ENCODE measurements at regions not wholly inside any gene's neighbourhood (a gene's known extent, or its start where the extent isn't known, plus 50 kb on each side); places are given as distances from the start of the nearest gene placed in this dataset.

DNA sequence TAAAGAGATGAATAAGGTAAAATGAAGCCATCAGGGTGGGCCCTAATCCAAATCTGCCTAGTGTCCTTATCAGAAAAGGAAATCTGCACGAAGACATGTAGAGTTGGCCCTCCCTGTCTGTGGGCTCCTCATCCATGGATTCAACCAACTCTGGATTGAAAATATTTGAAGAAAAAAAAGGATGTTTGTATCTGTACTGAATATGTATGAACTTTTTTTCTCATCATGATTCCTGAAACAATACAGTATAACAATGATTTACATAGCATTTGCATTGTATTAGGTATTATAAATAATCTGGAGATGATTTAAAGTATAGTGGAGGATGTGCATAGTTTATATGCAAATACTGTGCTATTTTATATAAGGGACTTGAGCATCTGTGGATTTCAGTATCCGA, 59.0 kb upstream of the SMAD6 start:
- DNase-seq, result no peak
- Histone ChIP-seq H3K4me2 (no peak overlapping the region), H3K9ac (no peak overlapping the region), H3K4me3 (ENCODE audit: low read depth in 2 of 2, low read length in 1 of 2) (no peak overlapping the region), H3K27me3 (ENCODE audit: insufficient read depth) (no peaks in the 10 kb centered on the region), H3K9me2 (no peaks in the 10 kb centered on the region), H3K27ac (ENCODE audit: low read depth in 2 of 2, low read length in 1 of 2) (no peak overlapping the region), H4K20me1 (ENCODE audit: insufficient read depth) (no peaks in the 10 kb centered on the region), H3F3A (replicated peaks; ENCODE audit: insufficient read depth) (no peaks in the 10 kb centered on the region), H2AFZ (ENCODE audit: low read depth) (no peak overlapping the region), H3K36me3 (replicated peaks in 1 of 2; ENCODE audit: control insufficient read depth in 1 of 2, insufficient read depth in 2 of 2, low read length in 1 of 2) (no peaks in the 10 kb centered on the region), H3K79me2 (ENCODE audit: insufficient read depth) (no peaks in the 10 kb centered on the region), H3K4me1 (ENCODE audit: control insufficient read depth in 1 of 2, insufficient read depth in 2 of 2, low read depth in 1 of 2, low read length in 1 of 2) (peaks cover 9 to 16% of the 10 kb centered on the region in 2 experiments; a peak in 2 of 4 replicates), H3K9me3 (no peaks in the 10 kb centered on the region)
- no peak for TF ChIP-seq RFX5 (IDR thresholded peaks at IDR 0.05; ENCODE audit: low read length)
- TF ChIP-seq POLR2AphosphoS5 (IDR thresholded peaks at IDR 0.05; ENCODE audit: low read depth, low read length), result no peak
- TF ChIP-seq, protein P1, sequence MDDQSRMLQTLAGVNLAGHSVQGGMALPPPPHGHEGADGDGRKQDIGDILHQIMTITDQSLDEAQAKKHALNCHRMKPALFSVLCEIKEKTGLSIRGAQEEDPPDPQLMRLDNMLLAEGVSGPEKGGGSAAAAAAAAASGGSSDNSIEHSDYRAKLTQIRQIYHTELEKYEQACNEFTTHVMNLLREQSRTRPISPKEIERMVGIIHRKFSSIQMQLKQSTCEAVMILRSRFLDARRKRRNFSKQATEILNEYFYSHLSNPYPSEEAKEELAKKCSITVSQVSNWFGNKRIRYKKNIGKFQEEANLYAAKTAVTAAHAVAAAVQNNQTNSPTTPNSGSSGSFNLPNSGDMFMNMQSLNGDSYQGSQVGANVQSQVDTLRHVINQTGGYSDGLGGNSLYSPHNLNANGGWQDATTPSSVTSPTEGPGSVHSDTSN (IDR thresholded peaks at IDR 0.05), result no peak
- no peak for TF ChIP-seq FOXJ3 (CRISPR knock-in tag; IDR thresholded peaks at IDR 0.05)
- no peak for TF ChIP-seq RXRA (IDR thresholded peaks at IDR 0.05; ENCODE audit: borderline replicate concordance, low read depth)
- TF ChIP-seq RAD21 (IDR thresholded peaks at IDR 0.05; ENCODE audit: low read length), result no peak
- TF ChIP-seq NRF1 (IDR thresholded peaks at IDR 0.05; ENCODE audit: low read depth, low read length), result no peak
- TF ChIP-seq NFIC (IDR thresholded peaks at IDR 0.05; ENCODE audit: borderline replicate concordance), result no peak
- TF ChIP-seq MXI1 (IDR thresholded peaks at IDR 0.05; ENCODE audit: low read depth, low read length), result no peak
- TF ChIP-seq TAF1 (IDR thresholded peaks at IDR 0.05; ENCODE audit: borderline replicate concordance, low read depth, low read length), result no peak
- TF ChIP-seq GABPA (IDR thresholded peaks at IDR 0.05; ENCODE audit: low read depth), result no peak
- no peak for TF ChIP-seq FOSL2 (IDR thresholded peaks at IDR 0.05; ENCODE audit: borderline replicate concordance, low read depth)
- TF ChIP-seq, protein P2, sequence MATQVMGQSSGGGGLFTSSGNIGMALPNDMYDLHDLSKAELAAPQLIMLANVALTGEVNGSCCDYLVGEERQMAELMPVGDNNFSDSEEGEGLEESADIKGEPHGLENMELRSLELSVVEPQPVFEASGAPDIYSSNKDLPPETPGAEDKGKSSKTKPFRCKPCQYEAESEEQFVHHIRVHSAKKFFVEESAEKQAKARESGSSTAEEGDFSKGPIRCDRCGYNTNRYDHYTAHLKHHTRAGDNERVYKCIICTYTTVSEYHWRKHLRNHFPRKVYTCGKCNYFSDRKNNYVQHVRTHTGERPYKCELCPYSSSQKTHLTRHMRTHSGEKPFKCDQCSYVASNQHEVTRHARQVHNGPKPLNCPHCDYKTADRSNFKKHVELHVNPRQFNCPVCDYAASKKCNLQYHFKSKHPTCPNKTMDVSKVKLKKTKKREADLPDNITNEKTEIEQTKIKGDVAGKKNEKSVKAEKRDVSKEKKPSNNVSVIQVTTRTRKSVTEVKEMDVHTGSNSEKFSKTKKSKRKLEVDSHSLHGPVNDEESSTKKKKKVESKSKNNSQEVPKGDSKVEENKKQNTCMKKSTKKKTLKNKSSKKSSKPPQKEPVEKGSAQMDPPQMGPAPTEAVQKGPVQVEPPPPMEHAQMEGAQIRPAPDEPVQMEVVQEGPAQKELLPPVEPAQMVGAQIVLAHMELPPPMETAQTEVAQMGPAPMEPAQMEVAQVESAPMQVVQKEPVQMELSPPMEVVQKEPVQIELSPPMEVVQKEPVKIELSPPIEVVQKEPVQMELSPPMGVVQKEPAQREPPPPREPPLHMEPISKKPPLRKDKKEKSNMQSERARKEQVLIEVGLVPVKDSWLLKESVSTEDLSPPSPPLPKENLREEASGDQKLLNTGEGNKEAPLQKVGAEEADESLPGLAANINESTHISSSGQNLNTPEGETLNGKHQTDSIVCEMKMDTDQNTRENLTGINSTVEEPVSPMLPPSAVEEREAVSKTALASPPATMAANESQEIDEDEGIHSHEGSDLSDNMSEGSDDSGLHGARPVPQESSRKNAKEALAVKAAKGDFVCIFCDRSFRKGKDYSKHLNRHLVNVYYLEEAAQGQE (IDR thresholded peaks at IDR 0.05; ENCODE audit: low read depth, low read length), result no peak
- TF ChIP-seq, protein P3, sequence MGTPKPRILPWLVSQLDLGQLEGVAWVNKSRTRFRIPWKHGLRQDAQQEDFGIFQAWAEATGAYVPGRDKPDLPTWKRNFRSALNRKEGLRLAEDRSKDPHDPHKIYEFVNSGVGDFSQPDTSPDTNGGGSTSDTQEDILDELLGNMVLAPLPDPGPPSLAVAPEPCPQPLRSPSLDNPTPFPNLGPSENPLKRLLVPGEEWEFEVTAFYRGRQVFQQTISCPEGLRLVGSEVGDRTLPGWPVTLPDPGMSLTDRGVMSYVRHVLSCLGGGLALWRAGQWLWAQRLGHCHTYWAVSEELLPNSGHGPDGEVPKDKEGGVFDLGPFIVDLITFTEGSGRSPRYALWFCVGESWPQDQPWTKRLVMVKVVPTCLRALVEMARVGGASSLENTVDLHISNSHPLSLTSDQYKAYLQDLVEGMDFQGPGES (IDR thresholded peaks at IDR 0.05; ENCODE audit: low read depth, low read length), result no peak
- TF ChIP-seq ELF1 (IDR thresholded peaks at IDR 0.05), result no peak
- 63% methylated on average over 2 of the region's 2 CpGs for WGBS (ENCODE audit: low lambda C conversion rate)
- CTCF ChIA-PET, result interaction anchor here (1.0 kb wide), 1 partner anchor 131 kb away, joined by 3 read pairs; no protein-coding TSS in a partner anchor
- POLR2A ChIA-PET, result no interaction called here

Measured in SK-N-SH (cell line).